HepG2 (cell line): ENCODE measurements at regions not wholly inside any gene's neighbourhood (a gene's known extent, or its start where the extent isn't known, plus 50 kb on each side); places are given as distances from the start of the nearest gene placed in this dataset.

Experiments used
- ATF7 ChIP-seq, 2 experiments: fragments of 450-650 bp in 1 of 2; sonication (generic) in 1 of 2; formaldehyde crosslinking in 1 of 2; IDR thresholded peaks; 2 replicates each; pipeline versions ENCODE4 v1.4.0 to v1.6.1; 2016 to 2020; ENCODE audit warnings: antibody characterized with exemption in 1 of 2, mild to moderate bottlenecking in 1 of 2, missing genetic modification reagents in 1 of 2
- HMG20A ChIP-seq: IDR thresholded peaks from 2 replicates; pipeline ENCODE4 v1.6.1; 2016; ENCODE audit warnings: borderline replicate concordance
- KAT2B ChIP-seq: fragments of 150-350 bp; IDR thresholded peaks from 2 replicates; pipeline ENCODE4 v1.6.1; 2014; ENCODE audit warnings: low read depth, low read length, borderline replicate concordance
- KDM1A ChIP-seq: IDR thresholded peaks from 2 replicates; pipeline ENCODE4 v1.6.1; 2016; ENCODE audit warnings: missing compliant biosample characterization
- TP53 ChIP-seq: sonication (generic); formaldehyde crosslinking; conservative IDR thresholded peaks from 2 replicates; pipeline ENCODE4 v1.4.0; 2020; ENCODE audit warnings: missing genetic modification reagents
- XBP1 ChIP-seq: sonication (generic); formaldehyde crosslinking; IDR thresholded peaks from 2 replicates; pipeline ENCODE4 v1.5.0; 2020; ENCODE audit warnings: missing genetic modification reagents
- ZNF160 ChIP-seq: sonication (generic); formaldehyde crosslinking; IDR thresholded peaks from 2 replicates; pipeline ENCODE4 v1.8.0; 2022; ENCODE audit warnings: mild to moderate bottlenecking, inconsistent platforms, missing genetic modification reagents
- ZNF644 ChIP-seq: IDR thresholded peaks from 2 replicates; pipeline ENCODE4 v1.6.1; 2016; ENCODE audit warnings: low read depth
- ZNF841 ChIP-seq: sonication (generic); formaldehyde crosslinking; IDR thresholded peaks from 2 replicates; pipeline ENCODE4 v1.8.1; 2023; ENCODE audit warnings: missing genetic modification reagents, borderline replicate concordance
- TF ChIP-seq, protein P1 (sequence below): sonication (generic); formaldehyde crosslinking; IDR thresholded peaks from 2 replicates; pipeline ENCODE4 v1.5.0; 2020; ENCODE audit warnings: mild to moderate bottlenecking, missing genetic modification reagents, moderate library complexity

DNA sequence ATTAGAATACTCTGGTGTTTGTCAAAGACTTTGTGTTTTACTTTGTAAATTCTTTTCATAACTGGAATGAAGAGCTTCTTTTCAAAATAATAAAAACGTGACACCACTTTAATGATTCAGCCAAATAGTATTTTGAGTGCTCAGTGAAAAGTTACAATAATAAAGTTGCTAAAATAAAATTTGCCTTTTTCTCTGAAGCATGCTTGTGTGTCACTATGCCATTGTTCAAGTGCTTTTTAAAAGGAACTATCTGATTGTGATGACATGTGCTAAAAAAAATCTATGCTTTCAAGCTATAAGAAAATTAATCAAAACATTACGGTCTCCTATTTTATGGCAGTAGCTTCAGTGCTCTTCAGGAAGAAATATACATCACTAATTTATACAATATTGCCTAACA is 1290.5 kb upstream of the B3GALT2 start:
- no peak for TF ChIP-seq ATF7 (IDR thresholded peaks at IDR 0.05)
- TF ChIP-seq ATF7 (CRISPR knock-in tag; IDR thresholded peaks at IDR 0.05) = no peak
- no peak for TF ChIP-seq ZNF160 (CRISPR knock-in tag)
- TF ChIP-seq, protein P1, sequence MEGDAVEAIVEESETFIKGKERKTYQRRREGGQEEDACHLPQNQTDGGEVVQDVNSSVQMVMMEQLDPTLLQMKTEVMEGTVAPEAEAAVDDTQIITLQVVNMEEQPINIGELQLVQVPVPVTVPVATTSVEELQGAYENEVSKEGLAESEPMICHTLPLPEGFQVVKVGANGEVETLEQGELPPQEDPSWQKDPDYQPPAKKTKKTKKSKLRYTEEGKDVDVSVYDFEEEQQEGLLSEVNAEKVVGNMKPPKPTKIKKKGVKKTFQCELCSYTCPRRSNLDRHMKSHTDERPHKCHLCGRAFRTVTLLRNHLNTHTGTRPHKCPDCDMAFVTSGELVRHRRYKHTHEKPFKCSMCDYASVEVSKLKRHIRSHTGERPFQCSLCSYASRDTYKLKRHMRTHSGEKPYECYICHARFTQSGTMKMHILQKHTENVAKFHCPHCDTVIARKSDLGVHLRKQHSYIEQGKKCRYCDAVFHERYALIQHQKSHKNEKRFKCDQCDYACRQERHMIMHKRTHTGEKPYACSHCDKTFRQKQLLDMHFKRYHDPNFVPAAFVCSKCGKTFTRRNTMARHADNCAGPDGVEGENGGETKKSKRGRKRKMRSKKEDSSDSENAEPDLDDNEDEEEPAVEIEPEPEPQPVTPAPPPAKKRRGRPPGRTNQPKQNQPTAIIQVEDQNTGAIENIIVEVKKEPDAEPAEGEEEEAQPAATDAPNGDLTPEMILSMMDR (CRISPR knock-in tag) = no peak
- TF ChIP-seq ZNF841 (CRISPR knock-in tag) = no peak
- no peak for TF ChIP-seq ZNF644 (CRISPR knock-in tag)
- no peak for TF ChIP-seq KDM1A (CRISPR knock-in tag)
- TF ChIP-seq TP53 (CRISPR knock-in tag) = no peak
- TF ChIP-seq XBP1 (CRISPR knock-in tag) = no peak
- no peak for TF ChIP-seq KAT2B
- no peak for TF ChIP-seq HMG20A (CRISPR knock-in tag)
